SK-N-SH (cell line): ENCODE measurements at regions not wholly inside any gene's neighbourhood (a gene's known extent, or its start where the extent isn't known, plus 50 kb on each side); places are given as distances from the start of the nearest gene placed in this dataset.
"Not testable (repeated sequence)": the region's sequence is repeated elsewhere in the genome, so short reads cannot be mapped to it uniquely, and the experiment has no call there.

ENCODE experiments used
- EZH2phosphoT487 ChIP-seq: fragments of 200-600 bp; sonication (generic); IDR thresholded peaks from 2 replicates; pipeline ENCODE4 v1.6.1; 2017; ENCODE audit warnings: low read depth, mixed run types, mild to moderate bottlenecking, antibody characterized with exemption, moderate library complexity, borderline replicate concordance
- SIN3A ChIP-seq: IDR thresholded peaks from 2 replicates; pipeline ENCODE4 v1.6.1; 2012; ENCODE audit warnings: low read depth, mild to moderate bottlenecking, low read length, moderate library complexity, borderline replicate concordance
- TF ChIP-seq, protein P1 (sequence below): IDR thresholded peaks from 2 replicates; pipeline ENCODE4 v1.4.0; 2012; ENCODE audit warnings: low read depth
- TF ChIP-seq, protein P2 (sequence below): fragments of 200-600 bp; sonication (generic); IDR thresholded peaks from 2 replicates; pipeline ENCODE4 v1.6.1; 2017; ENCODE audit warnings: antibody characterized with exemption, mild to moderate bottlenecking, moderate library complexity

DNA sequence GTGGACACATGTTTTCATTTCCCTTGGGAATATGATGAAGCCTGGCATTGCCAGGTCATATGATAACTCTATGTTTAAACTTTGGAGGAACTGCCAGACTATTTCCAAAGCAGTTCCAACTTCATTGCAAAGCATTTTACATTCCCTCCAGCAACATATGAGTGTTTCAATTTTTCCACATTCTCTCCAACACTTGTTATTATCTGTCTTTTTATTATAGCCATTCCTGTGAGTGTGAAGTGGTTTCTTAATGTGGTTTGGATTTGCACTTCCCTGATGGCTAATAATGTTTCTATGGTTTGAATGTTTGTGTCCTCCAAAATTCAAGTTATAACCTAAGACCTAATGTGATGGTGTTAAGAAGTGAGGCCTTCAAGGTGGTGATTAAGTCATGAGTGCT lies 228.0 kb downstream of the CDRT15L2 start:
- not testable (repeated sequence) for TF ChIP-seq SIN3A, EZH2phosphoT487
- TF ChIP-seq, protein P1, sequence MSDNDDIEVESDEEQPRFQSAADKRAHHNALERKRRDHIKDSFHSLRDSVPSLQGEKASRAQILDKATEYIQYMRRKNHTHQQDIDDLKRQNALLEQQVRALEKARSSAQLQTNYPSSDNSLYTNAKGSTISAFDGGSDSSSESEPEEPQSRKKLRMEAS: not testable (repeated sequence)
- TF ChIP-seq, protein P2, sequence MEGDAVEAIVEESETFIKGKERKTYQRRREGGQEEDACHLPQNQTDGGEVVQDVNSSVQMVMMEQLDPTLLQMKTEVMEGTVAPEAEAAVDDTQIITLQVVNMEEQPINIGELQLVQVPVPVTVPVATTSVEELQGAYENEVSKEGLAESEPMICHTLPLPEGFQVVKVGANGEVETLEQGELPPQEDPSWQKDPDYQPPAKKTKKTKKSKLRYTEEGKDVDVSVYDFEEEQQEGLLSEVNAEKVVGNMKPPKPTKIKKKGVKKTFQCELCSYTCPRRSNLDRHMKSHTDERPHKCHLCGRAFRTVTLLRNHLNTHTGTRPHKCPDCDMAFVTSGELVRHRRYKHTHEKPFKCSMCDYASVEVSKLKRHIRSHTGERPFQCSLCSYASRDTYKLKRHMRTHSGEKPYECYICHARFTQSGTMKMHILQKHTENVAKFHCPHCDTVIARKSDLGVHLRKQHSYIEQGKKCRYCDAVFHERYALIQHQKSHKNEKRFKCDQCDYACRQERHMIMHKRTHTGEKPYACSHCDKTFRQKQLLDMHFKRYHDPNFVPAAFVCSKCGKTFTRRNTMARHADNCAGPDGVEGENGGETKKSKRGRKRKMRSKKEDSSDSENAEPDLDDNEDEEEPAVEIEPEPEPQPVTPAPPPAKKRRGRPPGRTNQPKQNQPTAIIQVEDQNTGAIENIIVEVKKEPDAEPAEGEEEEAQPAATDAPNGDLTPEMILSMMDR: not testable (repeated sequence)
